Left lung (tissue), 4 donors: ENCODE measurements at regions not wholly inside any gene's neighbourhood (a gene's known extent, or its start where the extent isn't known, plus 50 kb on each side); places are given as distances from the start of the nearest gene placed in this dataset.

Experiments
- ATAC-seq: fragments of 200-7000 bp; cut with Tn5 transposase; one replicate; pipeline ENCODE4 v1.9.1; 2020; ENCODE audit warnings: moderate library complexity
- DNase-seq, 4 donors: peaks; one replicate each; pipeline ENCODE4 v3.0.0-alpha.2; 2013 to 2020
- H3K27ac ChIP-seq, 2 donors: fragments of 200-600 bp; sonication (generic) in 1 of 2; one replicate each; pipeline versions ENCODE4 v1.5.0 to v1.8.0; 2020 to 2021
- H3K27me3 ChIP-seq, 2 donors: fragments of 200-600 bp; sonication (generic) in 1 of 2; one replicate each; pipeline versions ENCODE4 v1.5.0 to v1.8.0; 2020 to 2021
- H3K36me3 ChIP-seq, 2 donors: fragments of 200-600 bp; sonication (generic) in 1 of 2; one replicate each; pipeline versions ENCODE4 v1.5.0 to v1.8.0; 2020 to 2021
- H3K4me1 ChIP-seq, 2 donors: fragments of 200-600 bp; one replicate each; pipeline ENCODE4 v1.8.0; 2021
- H3K4me3 ChIP-seq, 2 donors: fragments of 200-600 bp; sonication (generic) in 1 of 2; one replicate each; pipeline versions ENCODE4 v1.5.0 to v1.8.0; 2020 to 2021; ENCODE audit warnings: mild to moderate bottlenecking in 1 of 2
- H3K9me3 ChIP-seq, 2 donors: fragments of 200-600 bp; sonication (generic) in 1 of 2; one replicate each; pipeline versions ENCODE4 v1.5.0 to v1.8.0; 2020 to 2021
- intact Hi-C, 2 donors: fragments of 100-400 bp; cut with DNase I; formaldehyde crosslinking; loops; one replicate each; pipeline versions ENCODE4 v1.11.2 to v1.14.2; 2022
- TF ChIP-seq, protein P1 (sequence below), 2 donors: fragments of 200-600 bp; sonication (generic) in 1 of 2; IDR thresholded peaks; one replicate each; pipeline versions ENCODE4 v1.5.0 to v1.8.0; 2021; ENCODE audit warnings: antibody characterized with exemption in 2 of 2
- donor health status: DM: no; HTN: yes; CAD: no.
- donor health status: DM: no; HTN: no; CAD: no.

DNA sequence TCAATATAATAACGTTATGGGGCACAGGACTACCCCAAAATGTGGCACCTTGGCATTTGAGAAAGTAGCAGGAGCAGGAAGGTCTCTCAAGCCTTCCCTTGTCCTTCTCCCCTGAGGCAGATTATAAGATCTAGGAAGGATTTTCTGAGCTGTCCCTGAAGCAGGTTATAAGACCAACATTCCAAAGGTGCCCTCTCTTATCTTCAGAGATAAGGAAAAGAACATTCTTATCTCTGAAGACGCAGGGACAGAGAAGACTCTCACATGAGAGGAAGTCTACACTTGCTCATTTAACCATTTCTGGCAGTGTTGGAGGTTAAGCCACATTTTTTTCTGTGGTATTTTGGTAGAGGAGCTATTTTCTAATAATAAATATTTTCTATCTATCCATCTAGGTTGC, 437.9 kb upstream of the MAOA start:
- H3K4me3 ChIP-seq, result no peak overlapping the region
- intact Hi-C loops, result no loop called here
- H3K27ac ChIP-seq, result no peak overlapping the region
- H3K9me3 ChIP-seq, result peaks cover 0 to 3% of the 10 kb centered on the region in 2 donors
- DNase-seq (no peak), ATAC-seq (no peak)
- no peaks in the 10 kb centered on the region for H3K36me3 ChIP-seq
- TF ChIP-seq, protein P1, sequence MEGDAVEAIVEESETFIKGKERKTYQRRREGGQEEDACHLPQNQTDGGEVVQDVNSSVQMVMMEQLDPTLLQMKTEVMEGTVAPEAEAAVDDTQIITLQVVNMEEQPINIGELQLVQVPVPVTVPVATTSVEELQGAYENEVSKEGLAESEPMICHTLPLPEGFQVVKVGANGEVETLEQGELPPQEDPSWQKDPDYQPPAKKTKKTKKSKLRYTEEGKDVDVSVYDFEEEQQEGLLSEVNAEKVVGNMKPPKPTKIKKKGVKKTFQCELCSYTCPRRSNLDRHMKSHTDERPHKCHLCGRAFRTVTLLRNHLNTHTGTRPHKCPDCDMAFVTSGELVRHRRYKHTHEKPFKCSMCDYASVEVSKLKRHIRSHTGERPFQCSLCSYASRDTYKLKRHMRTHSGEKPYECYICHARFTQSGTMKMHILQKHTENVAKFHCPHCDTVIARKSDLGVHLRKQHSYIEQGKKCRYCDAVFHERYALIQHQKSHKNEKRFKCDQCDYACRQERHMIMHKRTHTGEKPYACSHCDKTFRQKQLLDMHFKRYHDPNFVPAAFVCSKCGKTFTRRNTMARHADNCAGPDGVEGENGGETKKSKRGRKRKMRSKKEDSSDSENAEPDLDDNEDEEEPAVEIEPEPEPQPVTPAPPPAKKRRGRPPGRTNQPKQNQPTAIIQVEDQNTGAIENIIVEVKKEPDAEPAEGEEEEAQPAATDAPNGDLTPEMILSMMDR (IDR thresholded peaks at IDR 0.05), result no peak
- H3K27me3 ChIP-seq, result no peaks in the 10 kb centered on the region
- no peaks in the 10 kb centered on the region for H3K4me1 ChIP-seq

DNA sequence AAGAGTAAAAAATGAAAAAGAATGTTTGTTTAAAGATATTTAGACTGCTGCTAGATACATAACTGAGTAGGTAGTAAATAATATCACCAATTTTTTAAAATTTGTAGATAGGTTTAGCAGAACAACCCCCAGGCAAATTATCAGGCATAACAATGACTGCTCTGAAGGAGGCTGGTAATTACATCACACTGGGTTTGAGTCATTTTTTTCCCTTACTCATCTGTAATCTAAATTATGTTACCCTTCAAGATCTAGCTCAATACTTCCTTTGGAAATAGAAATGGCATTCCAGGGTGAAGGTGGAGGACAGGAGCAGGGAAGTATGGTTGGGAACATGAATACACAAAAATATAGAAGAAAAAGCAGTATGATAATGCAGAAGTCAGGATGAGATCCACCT, 431.6 kb upstream of the MAOA start:
- no peaks in the 10 kb centered on the region for H3K4me1 ChIP-seq
- DNase-seq, result no peak
- H3K9me3 ChIP-seq, result no peaks in the 10 kb centered on the region
- H3K36me3 ChIP-seq, result no peaks in the 10 kb centered on the region
- intact Hi-C loops, result no loop called here
- ATAC-seq, result no peak
- TF ChIP-seq, protein P1 (IDR thresholded peaks at IDR 0.05), result no peak
- no peak overlapping the region for H3K4me3 ChIP-seq
- no peaks in the 10 kb centered on the region for H3K27me3 ChIP-seq
- no peak overlapping the region for H3K27ac ChIP-seq

DNA sequence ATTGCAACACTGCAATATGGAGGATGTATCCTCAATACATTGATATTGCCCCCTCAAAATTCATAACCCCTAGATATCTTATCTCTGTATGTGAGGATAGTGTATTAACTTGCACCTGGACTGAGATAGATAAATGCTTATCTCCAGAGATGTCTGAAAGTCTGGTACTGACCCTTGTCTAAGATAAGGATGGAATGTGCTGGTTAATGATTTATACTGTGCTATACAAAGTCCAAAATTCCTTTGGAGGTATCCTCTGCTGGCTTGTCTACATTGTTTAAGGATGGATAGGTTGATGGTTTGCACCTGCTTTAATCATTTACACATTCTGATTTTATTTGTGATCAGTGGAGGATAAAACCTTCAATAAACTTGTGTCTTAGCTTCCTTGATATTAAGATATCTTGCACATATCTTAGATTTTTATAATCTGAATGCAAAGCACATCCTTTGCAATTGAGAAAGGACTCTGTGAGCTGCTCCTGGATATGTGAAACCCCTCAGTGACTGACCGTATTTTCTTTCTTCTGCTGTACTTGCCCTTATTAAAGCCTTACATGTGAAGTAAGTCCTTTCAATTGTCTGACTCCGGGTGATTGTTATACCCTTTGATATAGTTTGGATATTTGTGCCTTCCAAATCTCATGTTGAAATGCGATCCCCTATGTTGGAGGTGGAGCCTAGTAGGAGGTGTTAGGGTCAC, 430.3 kb upstream of the MAOA start:
- Histone ChIP-seq H3K36me3 (no peaks in the 10 kb centered on the region), H3K27ac (no peak overlapping the region), H3K9me3 (no peaks in the 10 kb centered on the region), H3K4me1 (no peaks in the 10 kb centered on the region), H3K27me3 (no peaks in the 10 kb centered on the region), H3K4me3 (no peak overlapping the region)
- intact Hi-C loops, result no loop called here
- TF ChIP-seq, protein P1 (IDR thresholded peaks at IDR 0.05), result no peak
- DNase-seq (no peak), ATAC-seq (no peak)

DNA sequence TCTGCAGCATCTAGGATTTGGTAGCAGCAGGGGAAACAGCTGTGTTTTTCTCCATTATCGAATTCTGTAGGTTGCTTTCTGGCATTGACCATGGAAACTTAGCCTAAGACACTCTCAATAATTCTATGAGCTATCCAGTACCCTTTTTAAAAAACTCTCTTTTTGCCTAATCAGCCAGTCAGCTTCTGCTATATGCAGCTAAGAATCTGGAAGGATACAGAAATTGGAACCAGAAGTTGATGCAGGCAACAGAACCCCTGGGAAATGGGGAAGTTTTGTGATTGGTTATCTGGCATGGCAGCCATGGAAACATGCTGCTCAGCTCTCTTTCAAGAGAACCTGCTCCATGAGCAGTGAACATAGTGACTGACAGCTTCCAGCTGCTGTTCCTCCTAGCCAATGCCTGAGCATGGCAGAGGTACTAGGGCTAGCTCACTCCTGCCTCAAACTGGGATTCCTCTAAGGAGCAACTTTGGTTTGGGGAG, 417.6 kb upstream of the MAOA start:
- intact Hi-C loops, result no loop called here
- TF ChIP-seq, protein P1 (IDR thresholded peaks at IDR 0.05), result no peak
- no peak overlapping the region for H3K27ac ChIP-seq
- no peaks in the 10 kb centered on the region for H3K27me3 ChIP-seq
- ATAC-seq (no peak), DNase-seq (no peak)
- no peaks in the 10 kb centered on the region for H3K36me3 ChIP-seq
- H3K9me3 ChIP-seq, result no peaks in the 10 kb centered on the region
- H3K4me3 ChIP-seq, result no peak overlapping the region
- H3K4me1 ChIP-seq, result no peaks in the 10 kb centered on the region

DNA sequence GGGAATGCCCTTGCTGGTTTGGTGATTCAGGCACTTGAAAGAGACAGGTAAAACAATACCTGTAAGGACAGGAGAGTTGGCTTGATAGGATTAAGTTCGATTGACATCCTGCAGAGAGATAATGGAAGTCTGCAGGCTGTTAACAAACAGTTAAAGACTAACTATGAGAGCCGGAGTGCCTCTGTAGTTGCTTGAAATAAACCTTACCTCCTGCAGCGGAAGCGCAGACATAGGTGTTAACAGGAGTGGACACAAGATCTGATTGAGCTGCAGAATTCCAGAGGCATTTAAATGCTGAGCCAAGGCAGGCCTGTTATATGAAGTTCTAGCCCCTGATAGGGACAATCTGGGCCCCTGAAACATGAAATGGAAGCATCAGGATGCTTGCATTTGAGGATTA, 416.7 kb upstream of the MAOA start:
- TF ChIP-seq, protein P1 (IDR thresholded peaks at IDR 0.05), result no peak
- no peaks in the 10 kb centered on the region for H3K36me3 ChIP-seq
- no peak overlapping the region for H3K27ac ChIP-seq
- ATAC-seq (no peak), DNase-seq (no peak)
- intact Hi-C loops, result no loop called here
- no peak overlapping the region for H3K4me3 ChIP-seq
- H3K9me3 ChIP-seq, result no peaks in the 10 kb centered on the region
- H3K27me3 ChIP-seq, result no peaks in the 10 kb centered on the region
- no peaks in the 10 kb centered on the region for H3K4me1 ChIP-seq
